ENCODE measurements at regions not wholly inside any gene's neighbourhood (a gene's known extent, or its start where the extent isn't known, plus 50 kb on each side); places are given as distances from the start of the nearest gene placed in this dataset.
A peak's percentile ranks its signal among the peaks of the same experiment; 100 is the strongest.

DNA sequence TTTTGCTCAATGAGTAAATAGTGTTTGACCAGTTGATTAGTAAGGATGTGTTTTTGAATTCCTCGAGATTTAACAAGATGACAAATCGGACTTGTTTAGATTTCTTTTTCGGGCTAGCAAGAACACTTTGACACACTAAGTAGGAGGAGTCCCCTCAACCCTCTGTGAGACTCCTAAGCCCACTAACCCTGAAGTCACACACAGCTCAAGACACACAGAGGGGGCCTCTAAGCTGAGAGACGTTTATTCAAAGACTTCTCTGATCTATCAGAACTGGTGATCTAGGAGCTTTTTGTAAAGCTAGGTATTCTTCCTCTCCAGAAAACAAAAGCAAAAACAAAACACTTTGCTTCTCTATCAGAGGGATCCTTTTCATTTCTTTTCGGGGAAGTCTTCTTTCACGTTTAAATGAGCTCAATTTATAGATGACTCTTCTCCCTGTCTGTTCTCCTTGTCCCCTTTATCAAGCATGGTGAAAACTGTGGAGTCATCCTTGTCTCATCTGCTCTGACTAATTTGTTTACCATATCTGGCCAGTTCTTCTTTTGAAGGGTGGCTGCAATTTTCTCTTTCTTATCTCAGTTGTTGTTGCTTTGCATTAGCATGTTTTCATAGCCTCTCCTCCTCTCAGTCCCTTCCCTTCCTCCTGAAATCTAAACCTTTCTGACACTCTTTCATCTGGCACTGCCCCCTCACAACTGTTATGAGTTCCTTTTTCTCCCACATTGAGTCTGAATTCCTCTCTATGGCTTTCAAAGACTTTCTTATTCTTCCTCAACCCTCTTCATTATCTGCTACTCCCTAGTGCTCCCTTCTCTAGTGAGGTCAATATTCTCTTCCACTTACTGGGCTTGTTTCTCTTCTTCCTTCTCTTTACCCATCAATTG is 68.5 kb upstream of the RAI14 start:
- TF ChIP-seq, protein P1, sequence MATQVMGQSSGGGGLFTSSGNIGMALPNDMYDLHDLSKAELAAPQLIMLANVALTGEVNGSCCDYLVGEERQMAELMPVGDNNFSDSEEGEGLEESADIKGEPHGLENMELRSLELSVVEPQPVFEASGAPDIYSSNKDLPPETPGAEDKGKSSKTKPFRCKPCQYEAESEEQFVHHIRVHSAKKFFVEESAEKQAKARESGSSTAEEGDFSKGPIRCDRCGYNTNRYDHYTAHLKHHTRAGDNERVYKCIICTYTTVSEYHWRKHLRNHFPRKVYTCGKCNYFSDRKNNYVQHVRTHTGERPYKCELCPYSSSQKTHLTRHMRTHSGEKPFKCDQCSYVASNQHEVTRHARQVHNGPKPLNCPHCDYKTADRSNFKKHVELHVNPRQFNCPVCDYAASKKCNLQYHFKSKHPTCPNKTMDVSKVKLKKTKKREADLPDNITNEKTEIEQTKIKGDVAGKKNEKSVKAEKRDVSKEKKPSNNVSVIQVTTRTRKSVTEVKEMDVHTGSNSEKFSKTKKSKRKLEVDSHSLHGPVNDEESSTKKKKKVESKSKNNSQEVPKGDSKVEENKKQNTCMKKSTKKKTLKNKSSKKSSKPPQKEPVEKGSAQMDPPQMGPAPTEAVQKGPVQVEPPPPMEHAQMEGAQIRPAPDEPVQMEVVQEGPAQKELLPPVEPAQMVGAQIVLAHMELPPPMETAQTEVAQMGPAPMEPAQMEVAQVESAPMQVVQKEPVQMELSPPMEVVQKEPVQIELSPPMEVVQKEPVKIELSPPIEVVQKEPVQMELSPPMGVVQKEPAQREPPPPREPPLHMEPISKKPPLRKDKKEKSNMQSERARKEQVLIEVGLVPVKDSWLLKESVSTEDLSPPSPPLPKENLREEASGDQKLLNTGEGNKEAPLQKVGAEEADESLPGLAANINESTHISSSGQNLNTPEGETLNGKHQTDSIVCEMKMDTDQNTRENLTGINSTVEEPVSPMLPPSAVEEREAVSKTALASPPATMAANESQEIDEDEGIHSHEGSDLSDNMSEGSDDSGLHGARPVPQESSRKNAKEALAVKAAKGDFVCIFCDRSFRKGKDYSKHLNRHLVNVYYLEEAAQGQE (IDR thresholded peaks at IDR 0.05; ENCODE audit: borderline replicate concordance), result peak; percentile 29; the same call in 1 of the 2 replicates
- TF ChIP-seq, protein P1 (CRISPR knock-in tag; IDR thresholded peaks at IDR 0.05; ENCODE audit: low read depth), result no peak
- TF ChIP-seq E4F1 (CRISPR knock-in tag; IDR thresholded peaks at IDR 0.05; ENCODE audit: borderline replicate concordance) (no peak), EWSR1 (IDR thresholded peaks at IDR 0.05; ENCODE audit: borderline replicate concordance, low read depth, partially characterized antibody) (no peak), ZNF766 (CRISPR knock-in tag; conservative IDR thresholded peaks at IDR 0.05) (peak; percentile 75), RAD21 (CRISPR knock-in tag; conservative IDR thresholded peaks at IDR 0.05 in 1 of 2, IDR thresholded peaks at IDR 0.05 in 1 of 2) (peak; percentile 13 to 34; a peak in 2 of 4 replicates), SRSF1 (IDR thresholded peaks at IDR 0.05; ENCODE audit: low read depth, low read length) (no peak), POLR2A (conservative IDR thresholded peaks at IDR 0.05) (no peak; the same call in 1 of the 2 replicates), KAT8 (IDR thresholded peaks at IDR 0.05; ENCODE audit: low read depth) (no peak), POLR3A (IDR thresholded peaks at IDR 0.05; ENCODE audit: borderline replicate concordance, extremely low read depth, insufficient read depth, insufficient read length) (no peak), NFE2L1 (tag; IDR thresholded peaks at IDR 0.05; ENCODE audit: borderline replicate concordance, low read depth) (peak; percentile 98), TGIF2 (CRISPR knock-in tag; IDR thresholded peaks at IDR 0.05) (no peak)
- TF ChIP-seq, protein P2, sequence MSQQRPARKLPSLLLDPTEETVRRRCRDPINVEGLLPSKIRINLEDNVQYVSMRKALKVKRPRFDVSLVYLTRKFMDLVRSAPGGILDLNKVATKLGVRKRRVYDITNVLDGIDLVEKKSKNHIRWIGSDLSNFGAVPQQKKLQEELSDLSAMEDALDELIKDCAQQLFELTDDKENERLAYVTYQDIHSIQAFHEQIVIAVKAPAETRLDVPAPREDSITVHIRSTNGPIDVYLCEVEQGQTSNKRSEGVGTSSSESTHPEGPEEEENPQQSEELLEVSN (IDR thresholded peaks at IDR 0.05; ENCODE audit: borderline replicate concordance in 1 of 2, extremely low read depth in 1 of 2, insufficient read depth in 1 of 2, insufficient read length in 1 of 2, low read depth in 1 of 2, low read length in 1 of 2, poor library complexity in 1 of 2, severe bottlenecking in 1 of 2), result peak in 1 of 2 experiments; percentile 35
- TF ChIP-seq, protein P3, sequence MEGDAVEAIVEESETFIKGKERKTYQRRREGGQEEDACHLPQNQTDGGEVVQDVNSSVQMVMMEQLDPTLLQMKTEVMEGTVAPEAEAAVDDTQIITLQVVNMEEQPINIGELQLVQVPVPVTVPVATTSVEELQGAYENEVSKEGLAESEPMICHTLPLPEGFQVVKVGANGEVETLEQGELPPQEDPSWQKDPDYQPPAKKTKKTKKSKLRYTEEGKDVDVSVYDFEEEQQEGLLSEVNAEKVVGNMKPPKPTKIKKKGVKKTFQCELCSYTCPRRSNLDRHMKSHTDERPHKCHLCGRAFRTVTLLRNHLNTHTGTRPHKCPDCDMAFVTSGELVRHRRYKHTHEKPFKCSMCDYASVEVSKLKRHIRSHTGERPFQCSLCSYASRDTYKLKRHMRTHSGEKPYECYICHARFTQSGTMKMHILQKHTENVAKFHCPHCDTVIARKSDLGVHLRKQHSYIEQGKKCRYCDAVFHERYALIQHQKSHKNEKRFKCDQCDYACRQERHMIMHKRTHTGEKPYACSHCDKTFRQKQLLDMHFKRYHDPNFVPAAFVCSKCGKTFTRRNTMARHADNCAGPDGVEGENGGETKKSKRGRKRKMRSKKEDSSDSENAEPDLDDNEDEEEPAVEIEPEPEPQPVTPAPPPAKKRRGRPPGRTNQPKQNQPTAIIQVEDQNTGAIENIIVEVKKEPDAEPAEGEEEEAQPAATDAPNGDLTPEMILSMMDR (IDR thresholded peaks at IDR 0.05 in 2 of 3, conservative IDR thresholded peaks at IDR 0.05 in 1 of 3; ENCODE audit: insufficient read depth in 2 of 3, low read depth in 1 of 3, low read length in 3 of 3), result no peak

Data from K562 (cell line).